GM21528 (cell line): ENCODE measurements at regions not wholly inside any gene's neighbourhood (a gene's known extent, or its start where the extent isn't known, plus 50 kb on each side); places are given as distances from the start of the nearest gene placed in this dataset.

Source experiments
- ATAC-seq: cut with Tn5 transposase; IDR thresholded peaks from one replicate; pipeline ENCODE4 v1.9.1; 2021; ENCODE audit warnings: mild to moderate bottlenecking, moderate library complexity; ENCODE audit not compliant: unreplicated experiment, low FRiP score

DNA sequence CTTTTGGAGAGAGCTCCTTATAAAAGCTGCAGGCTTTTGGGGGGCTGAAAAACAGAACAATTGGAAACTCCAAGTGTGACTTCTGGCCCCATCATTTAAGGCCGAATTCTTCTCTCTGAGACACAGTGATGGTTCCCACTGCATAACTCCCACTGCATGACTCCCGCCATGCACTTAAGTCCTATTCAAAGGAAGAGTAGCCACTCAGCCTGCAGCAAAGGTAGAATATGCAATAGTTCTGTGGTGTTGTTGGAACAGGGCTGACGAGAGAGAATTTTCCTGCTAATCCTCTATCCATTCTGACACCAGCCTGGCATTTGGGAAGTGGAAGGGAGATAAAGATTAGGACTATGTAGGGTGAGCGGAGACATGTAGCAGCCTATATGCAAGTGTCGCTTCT is 185.6 kb upstream of the ZNF462 start:
- ATAC-seq = no peak

DNA sequence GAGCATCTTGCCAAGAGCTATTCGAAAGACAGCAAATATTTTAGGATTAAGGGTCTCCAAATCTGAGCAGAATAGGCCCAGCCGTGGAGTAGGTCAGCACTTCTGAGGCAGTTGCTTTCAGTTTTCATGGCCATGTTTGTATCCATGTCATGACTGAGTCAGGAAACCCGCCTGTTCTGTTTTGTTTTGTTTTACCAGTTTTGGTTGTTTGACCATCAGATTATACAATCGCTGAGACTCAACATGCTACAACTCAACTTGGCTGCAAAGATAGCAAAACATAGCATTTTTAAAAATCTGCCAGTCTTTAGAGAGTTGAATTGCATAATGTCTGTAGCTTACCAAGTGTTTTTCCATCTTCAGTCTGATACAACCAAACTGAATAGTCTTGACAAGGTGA is 185.1 kb upstream of the ZNF462 start:
- no peak for ATAC-seq

DNA sequence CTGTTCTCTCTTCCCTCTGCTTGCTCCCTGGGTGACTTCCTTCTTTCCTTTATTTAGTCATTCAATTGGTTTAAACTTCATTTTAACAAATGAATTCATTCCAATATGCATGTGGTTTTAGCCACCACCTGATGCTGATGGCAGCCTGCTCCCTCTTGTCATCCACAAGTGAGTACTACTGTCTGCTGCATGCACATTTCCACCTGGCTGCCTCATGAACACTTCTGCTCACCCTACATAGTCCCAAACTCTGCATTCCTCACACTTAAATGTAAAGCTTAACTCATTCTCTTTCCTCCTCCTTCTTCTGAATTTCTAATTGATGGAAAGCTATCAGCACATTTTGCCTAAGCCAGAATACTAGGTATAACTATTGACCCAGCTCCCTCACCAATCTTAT is 184.7 kb upstream of the ZNF462 start:
- ATAC-seq = no peak

- ATAC-seq = no peak
These were observed 180.5 kb upstream of the ZNF462 start for GRCh38 chr9:106682420-106682819.

GRCh38 chr9:106683454-106683853 is 179.5 kb upstream of the ZNF462 start:
- ATAC-seq = no peak

DNA sequence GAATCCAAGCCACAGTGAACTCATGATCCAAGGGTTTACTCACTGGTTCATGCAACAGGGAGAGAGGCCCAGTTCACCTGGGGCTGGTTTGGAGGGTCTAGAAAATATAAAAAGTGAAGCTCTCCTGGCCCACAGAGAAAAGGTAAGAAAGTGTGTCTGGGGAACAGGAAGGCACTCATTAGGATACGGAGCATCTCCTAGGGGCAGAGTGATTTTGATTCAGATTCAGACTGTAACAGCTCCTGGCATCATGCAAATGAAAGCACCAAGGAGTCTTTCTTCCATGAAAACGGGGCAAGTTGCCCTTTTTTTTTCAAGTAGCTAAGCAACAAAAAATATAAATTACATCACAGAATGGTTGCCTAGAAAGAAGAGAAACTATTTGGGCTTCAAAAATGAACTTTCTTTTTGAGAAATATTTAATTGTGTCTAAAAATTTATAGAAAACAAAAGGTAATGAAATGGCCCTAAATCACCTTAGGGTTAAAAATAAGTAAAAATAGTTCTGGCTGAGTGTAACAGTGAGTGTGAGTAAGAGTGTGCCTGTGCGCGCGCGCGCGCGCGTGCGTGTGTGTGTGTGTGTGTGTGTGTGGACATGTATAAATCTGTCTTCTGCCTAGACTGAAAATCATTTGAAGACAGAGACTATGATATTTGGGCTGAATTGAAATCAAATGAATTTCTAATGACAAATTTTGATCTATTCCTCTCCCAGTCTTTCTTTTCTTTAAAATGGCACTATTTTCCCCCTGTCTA is 177.8 kb upstream of the ZNF462 start:
- ATAC-seq = no peak

- no peak for ATAC-seq
These were observed 173.9 kb upstream of the ZNF462 start for GRCh38 chr9:106689089-106689488.

DNA sequence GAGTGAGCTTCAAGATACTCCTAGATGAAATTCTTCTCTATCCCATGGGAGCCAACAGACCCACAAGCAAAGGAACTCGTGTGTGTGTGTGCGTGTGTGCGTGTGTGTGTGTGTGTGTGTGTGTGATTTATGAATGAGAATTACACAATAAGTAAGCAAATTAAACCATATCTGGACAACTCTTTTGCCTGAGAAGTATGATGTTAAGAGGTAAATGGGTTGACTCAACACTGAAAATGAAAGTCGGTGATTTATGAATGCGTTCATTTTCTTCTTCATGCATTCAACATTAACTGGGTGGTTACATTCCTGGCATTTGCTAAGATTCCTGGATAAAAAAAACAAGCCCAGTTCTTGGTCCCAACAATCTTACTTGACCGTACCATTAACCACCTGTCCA is 171.3 kb upstream of the ZNF462 start:
- ATAC-seq = no peak

DNA sequence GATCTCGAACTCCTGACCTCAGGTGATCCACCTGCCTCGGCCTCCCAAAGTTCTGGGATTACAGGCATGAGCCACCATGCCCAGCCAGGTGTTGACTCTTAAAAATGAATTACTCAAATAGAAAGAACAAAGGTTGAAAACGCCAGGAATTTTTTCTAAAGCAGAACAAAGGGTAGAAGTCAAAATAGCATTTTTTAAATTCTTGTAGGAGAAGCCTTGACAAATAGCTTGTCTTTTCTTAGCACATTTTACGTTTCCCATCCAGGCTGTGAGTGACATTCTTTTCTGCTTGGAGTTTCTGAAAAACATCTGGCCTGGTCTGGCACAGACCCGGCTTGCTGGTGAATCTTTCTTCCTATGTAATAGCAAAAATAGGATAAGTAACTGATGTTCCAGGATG is 169.4 kb upstream of the ZNF462 start:
- ATAC-seq = no peak

DNA sequence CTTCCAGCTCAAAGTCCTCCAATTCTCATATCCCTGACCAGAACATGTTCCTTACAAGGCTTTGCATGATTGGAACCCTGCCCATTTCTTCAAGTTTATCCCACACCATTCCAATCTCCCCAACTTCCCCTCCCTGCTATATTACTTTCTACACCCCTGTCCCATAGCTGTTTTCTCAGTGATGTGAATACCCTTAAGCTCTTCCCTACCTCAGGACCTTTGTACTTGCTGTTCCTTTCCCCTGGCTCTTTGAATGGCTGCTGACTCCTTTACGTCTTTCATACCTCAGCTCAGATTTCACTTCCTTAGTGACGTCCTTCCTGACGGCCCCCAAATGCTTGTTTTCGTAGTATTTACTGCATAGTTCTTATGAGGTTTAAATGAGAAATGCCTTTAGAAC is 166.2 kb upstream of the ZNF462 start:
- ATAC-seq = no peak

GRCh38 chr9:106697390-106697749 is 165.6 kb upstream of the ZNF462 start:
- ATAC-seq = no peak

DNA sequence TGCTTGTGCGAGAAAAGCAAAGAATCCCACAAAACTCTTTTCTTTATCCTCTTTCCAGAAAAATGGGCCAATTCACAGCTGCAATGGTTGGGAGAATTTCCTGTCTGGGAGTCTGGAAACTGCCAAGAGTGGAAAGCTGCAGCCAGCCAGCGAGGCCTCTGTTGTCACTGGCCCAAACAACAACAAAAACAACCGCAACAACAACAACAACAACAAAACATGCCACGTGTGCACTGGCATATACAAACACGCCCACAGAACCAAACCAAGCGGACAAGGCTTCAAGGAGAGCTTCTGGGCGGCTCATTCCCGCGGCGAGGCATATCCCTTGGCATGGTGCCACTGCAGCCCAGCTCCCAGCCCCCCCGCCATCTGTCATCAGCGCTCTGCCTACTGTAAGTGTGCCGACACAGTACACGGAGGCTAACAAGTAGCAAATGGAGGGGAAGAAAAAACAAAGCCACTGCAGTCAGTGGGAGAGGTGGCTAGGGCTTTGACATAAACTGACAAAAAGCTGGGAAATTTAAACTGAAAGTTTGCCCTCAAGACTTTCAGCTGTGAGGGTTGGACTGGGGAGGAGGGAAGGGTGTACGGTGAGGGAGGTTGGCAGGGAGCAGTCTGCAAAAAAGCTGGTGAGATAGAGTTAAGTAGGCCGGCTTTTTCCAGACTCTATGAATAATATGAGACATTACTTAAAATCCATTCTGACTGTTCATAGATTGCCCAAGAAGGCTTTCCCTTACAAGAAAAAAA is 165.0 kb upstream of the ZNF462 start:
- no peak for ATAC-seq

DNA sequence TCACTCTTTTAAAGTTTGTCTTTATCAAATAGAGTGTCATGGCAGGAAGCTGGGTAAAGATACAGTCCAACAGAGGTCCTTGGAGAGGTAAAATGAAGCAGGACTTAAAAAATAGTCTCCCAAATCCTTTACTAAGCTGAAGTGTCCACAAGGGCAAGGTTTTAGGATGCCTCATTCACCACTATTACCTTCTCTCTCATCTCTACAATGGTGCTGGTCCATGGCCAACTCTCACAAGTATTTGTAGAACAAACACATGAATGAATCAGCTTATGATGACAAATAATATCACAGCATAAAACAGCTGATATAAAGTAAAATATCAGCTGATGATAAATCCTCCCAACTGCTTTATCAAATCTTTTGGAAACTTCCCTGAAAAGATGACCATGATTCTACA is 162.3 kb upstream of the ZNF462 start:
- no peak for ATAC-seq

DNA sequence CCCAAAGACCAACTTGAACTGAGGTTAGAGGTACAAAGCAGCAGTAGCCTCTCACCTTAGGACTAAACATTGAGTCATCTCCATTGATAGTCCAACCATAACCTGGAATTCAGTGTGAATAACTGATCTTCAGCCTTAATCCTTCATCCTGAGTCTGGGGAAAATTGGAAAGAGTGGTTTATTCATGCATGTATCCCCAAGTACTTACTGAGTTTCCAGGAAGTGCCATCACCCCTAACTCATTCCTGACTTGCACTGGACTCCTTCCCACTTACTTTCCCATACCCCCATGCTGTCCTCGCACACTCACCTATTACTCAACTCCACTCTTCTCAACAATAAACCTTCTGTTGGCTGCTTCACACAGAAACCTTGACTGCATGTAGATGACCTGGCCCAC is 161.4 kb upstream of the ZNF462 start:
- no peak for ATAC-seq

GRCh38 chr9:106704056-106704615 is 158.8 kb upstream of the ZNF462 start:
- ATAC-seq = no peak

GRCh38 chr9:106707291-106707690 is 155.7 kb upstream of the ZNF462 start:
- no peak for ATAC-seq

DNA sequence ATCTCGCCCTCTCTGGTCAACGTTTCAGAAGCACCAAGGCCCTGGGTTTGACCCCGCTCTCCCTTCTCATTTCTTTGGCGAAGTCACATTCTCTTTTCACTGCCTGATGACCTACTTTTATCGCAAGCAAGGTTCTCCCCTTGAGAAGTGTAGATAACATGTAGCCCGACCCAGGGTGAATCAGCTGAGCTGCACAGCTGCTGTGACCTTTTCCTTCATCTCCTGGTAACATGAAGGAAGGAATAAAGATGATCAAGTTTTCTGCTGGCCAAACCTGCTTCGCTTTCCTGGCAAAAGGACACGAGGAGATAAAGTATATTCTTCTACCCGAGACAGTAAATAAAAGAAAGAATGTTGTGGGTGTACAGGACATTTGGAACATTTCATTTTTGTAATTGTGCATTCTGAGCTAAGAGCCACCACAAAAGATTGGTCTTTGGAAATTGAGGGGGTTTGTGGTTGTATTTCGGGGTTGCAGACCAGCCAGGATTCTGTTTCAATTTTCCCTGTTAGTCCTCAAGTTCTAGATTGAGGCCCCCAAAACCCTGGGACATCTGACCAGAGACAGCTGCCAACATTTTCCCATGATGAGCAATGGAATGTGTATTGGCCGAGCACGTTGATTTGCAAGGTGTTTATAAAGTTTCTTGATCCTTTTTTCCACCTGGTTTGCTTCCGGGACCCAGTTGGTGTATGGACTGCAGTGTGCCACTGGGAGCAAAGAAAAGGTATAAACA is 155.1 kb upstream of the ZNF462 start:
- ATAC-seq = no peak

DNA sequence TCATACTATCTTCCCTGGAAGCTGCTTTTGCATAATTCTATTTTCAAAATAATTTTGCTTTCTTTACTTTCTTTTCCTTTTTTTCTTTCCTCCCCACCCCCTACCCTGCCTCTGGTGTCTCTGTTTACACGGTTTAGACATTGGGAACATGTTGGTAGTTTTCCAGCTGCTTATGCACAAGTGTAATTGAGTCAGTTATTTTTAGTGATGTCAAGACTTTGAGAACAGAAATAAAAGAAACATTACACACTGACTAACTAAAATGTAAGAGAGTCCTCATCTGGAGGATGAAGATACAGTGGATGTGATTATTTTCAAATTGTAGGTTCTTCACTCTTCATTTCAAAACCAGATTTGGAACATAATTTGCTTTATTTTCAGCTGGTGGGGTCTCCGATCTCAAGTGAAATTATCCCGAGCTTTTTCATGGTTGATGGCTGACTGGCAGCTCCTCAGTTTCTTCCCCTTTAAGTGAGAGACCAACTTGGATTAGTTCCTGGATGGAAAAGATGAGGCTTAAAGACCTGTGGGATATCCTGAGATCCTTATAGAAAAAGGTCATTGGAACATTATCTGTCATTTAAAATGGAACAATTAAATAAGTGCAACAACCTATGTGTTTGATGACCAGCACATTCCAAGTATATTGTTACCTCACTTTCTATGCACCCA is 154.4 kb upstream of the ZNF462 start:
- ATAC-seq = no peak

DNA sequence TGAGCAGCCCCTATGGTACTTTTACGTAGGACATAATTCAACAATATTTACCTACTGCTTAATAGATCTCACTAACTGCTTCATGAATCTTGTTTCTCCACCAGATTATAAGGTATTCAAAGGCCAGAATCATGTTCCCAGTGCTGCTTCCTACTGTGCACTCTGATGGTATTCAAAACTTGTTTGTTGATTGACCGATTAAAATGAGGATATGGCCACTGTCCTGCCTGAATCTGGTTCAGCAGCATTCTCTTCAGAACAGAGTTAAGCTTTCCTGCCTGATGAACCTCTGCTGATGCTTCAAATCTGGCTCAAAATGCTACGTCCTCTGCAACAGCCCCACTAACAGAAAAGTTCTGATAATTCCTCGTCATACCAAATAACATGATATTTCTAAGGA is 150.7 kb upstream of the ZNF462 start:
- no peak for ATAC-seq

GRCh38 chr9:106713206-106713605 is 149.8 kb upstream of the ZNF462 start:
- ATAC-seq = no peak

DNA sequence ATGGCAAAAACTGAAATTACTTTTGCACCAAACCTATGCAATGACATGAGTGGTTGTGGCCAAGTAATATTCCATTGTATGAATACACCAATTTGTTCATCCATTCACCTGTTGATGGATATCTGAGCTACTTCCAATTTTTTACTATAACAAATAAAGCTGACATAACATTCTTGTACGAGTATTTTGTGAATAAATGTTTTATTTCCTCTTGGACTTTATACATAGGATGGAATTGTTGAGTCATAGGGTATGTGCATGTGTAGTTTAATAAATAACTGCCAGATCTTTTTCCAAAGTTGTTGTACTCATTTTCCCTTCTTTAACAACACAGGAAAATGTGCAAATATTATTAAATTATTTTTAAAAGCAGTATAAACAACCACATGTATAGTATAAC is 146.1 kb upstream of the ZNF462 start:
- no peak for ATAC-seq
